ENCODE measurements at regions not wholly inside any gene's neighbourhood (a gene's known extent, or its start where the extent isn't known, plus 50 kb on each side); places are given as distances from the start of the nearest gene placed in this dataset.
"Not testable (repeated sequence)": the region's sequence is repeated elsewhere in the genome, so short reads cannot be mapped to it uniquely, and the experiment has no call there.

GRCh38 chr10:56298941-56299340, 62.1 kb downstream of the ZWINT start:
- in situ Hi-C loops (cut with HindIII; ENCODE audit: low pct_ligation_motif_present, low pct_unique_long_range_greater_than_20kb, low sequenced_read_pairs) = no loop called here
- no peak for DNase-seq

- DNase-seq = no peak
- in situ Hi-C loops (cut with HindIII; ENCODE audit: low pct_ligation_motif_present, low pct_unique_long_range_greater_than_20kb, low sequenced_read_pairs) = no loop called here
Measured at GRCh38 chr10:56296618-56297017, 64.4 kb downstream of the ZWINT start.

GRCh38 chr10:56288403-56288802, 72.7 kb downstream of the ZWINT start:
- no peak for DNase-seq
- in situ Hi-C loops (cut with HindIII; ENCODE audit: low pct_ligation_motif_present, low pct_unique_long_range_greater_than_20kb, low sequenced_read_pairs) = no loop called here

GRCh38 chr10:56286096-56286495, 75.0 kb downstream of the ZWINT start:
- in situ Hi-C loops (cut with HindIII; ENCODE audit: low pct_ligation_motif_present, low pct_unique_long_range_greater_than_20kb, low sequenced_read_pairs) = no loop called here
- no peak for DNase-seq

- in situ Hi-C loops (cut with HindIII; ENCODE audit: low pct_ligation_motif_present, low pct_unique_long_range_greater_than_20kb, low sequenced_read_pairs) = no loop called here
- no peak for DNase-seq
Measured at GRCh38 chr10:56279270-56279669, 81.8 kb downstream of the ZWINT start.

GRCh38 chr10:56269181-56269580, 91.9 kb downstream of the ZWINT start:
- in situ Hi-C loops (cut with HindIII; ENCODE audit: low pct_ligation_motif_present, low pct_unique_long_range_greater_than_20kb, low sequenced_read_pairs) = no loop called here
- DNase-seq = no peak

- DNase-seq = no peak
- in situ Hi-C loops (cut with HindIII; ENCODE audit: low pct_ligation_motif_present, low pct_unique_long_range_greater_than_20kb, low sequenced_read_pairs) = no loop called here
Measured at GRCh38 chr10:56266120-56266519, 94.9 kb downstream of the ZWINT start.

GRCh38 chr10:56258991-56259390, 102.1 kb downstream of the ZWINT start:
- DNase-seq = no peak
- in situ Hi-C loops (cut with HindIII; ENCODE audit: low pct_ligation_motif_present, low pct_unique_long_range_greater_than_20kb, low sequenced_read_pairs) = no loop called here

GRCh38 chr10:56258378-56258777, 102.7 kb downstream of the ZWINT start:
- no peak for DNase-seq
- in situ Hi-C loops (cut with HindIII; ENCODE audit: low pct_ligation_motif_present, low pct_unique_long_range_greater_than_20kb, low sequenced_read_pairs) = no loop called here

GRCh38 chr10:56255298-56255697, 105.8 kb downstream of the ZWINT start:
- in situ Hi-C loops (cut with HindIII; ENCODE audit: low pct_ligation_motif_present, low pct_unique_long_range_greater_than_20kb, low sequenced_read_pairs) = no loop called here
- no peak for DNase-seq

GRCh38 chr10:56240471-56240870, 120.6 kb downstream of the ZWINT start:
- in situ Hi-C loops (cut with HindIII; ENCODE audit: low pct_ligation_motif_present, low pct_unique_long_range_greater_than_20kb, low sequenced_read_pairs) = no loop called here

GRCh38 chr10:56231436-56231835, 129.6 kb downstream of the ZWINT start:
- in situ Hi-C loops (cut with HindIII; ENCODE audit: low pct_ligation_motif_present, low pct_unique_long_range_greater_than_20kb, low sequenced_read_pairs) = no loop called here
- peak; percentile 21 for DNase-seq

More at GRCh38 chr10:56240471-56240870, 120.6 kb downstream of the ZWINT start:
- DNase-seq = no peak

GRCh38 chr10:56222237-56222636, 138.8 kb downstream of the ZWINT start:
- DNase-seq = no peak
- in situ Hi-C loops (cut with HindIII; ENCODE audit: low pct_ligation_motif_present, low pct_unique_long_range_greater_than_20kb, low sequenced_read_pairs) = no loop called here

- DNase-seq = no peak
- in situ Hi-C loops (cut with HindIII; ENCODE audit: low pct_ligation_motif_present, low pct_unique_long_range_greater_than_20kb, low sequenced_read_pairs) = no loop called here
Measured at GRCh38 chr10:56212951-56213350, 148.1 kb downstream of the ZWINT start.

GRCh38 chr10:56181607-56182006, 179.5 kb downstream of the ZWINT start:
- in situ Hi-C loops (cut with HindIII; ENCODE audit: low pct_ligation_motif_present, low pct_unique_long_range_greater_than_20kb, low sequenced_read_pairs) = no loop called here
- DNase-seq = no peak

GRCh38 chr10:56178210-56178609, 182.8 kb downstream of the ZWINT start:
- DNase-seq = no peak
- in situ Hi-C loops (cut with HindIII; ENCODE audit: low pct_ligation_motif_present, low pct_unique_long_range_greater_than_20kb, low sequenced_read_pairs) = no loop called here

GRCh38 chr10:56155091-56155513, 206.0 kb downstream of the ZWINT start:
- in situ Hi-C loops (cut with HindIII; ENCODE audit: low pct_ligation_motif_present, low pct_unique_long_range_greater_than_20kb, low sequenced_read_pairs) = not testable (repeated sequence)

GRCh38 chr10:56146806-56147205, 214.3 kb downstream of the ZWINT start:
- in situ Hi-C loops (cut with HindIII; ENCODE audit: low pct_ligation_motif_present, low pct_unique_long_range_greater_than_20kb, low sequenced_read_pairs) = no loop called here
- DNase-seq = no peak

More at GRCh38 chr10:56155091-56155513, 206.0 kb downstream of the ZWINT start:
- not testable (repeated sequence) for DNase-seq

GRCh38 chr10:56142092-56142728, 218.8 kb downstream of the ZWINT start:
- no peak for DNase-seq
- in situ Hi-C loops (cut with HindIII; ENCODE audit: low pct_ligation_motif_present, low pct_unique_long_range_greater_than_20kb, low sequenced_read_pairs) = no loop called here

- in situ Hi-C loops (cut with HindIII; ENCODE audit: low pct_ligation_motif_present, low pct_unique_long_range_greater_than_20kb, low sequenced_read_pairs) = no loop called here
Measured at GRCh38 chr10:56139405-56139804, 221.7 kb downstream of the ZWINT start.

GRCh38 chr10:56135828-56136227, 225.2 kb downstream of the ZWINT start:
- no peak for DNase-seq
- in situ Hi-C loops (cut with HindIII; ENCODE audit: low pct_ligation_motif_present, low pct_unique_long_range_greater_than_20kb, low sequenced_read_pairs) = no loop called here

More at GRCh38 chr10:56139405-56139804, 221.7 kb downstream of the ZWINT start:
- DNase-seq = no peak

All from ACHN (cell line).